ENCODE measurements at regions not wholly inside any gene's neighbourhood (a gene's known extent, or its start where the extent isn't known, plus 50 kb on each side); places are given as distances from the start of the nearest gene placed in this dataset.
A peak's percentile ranks its signal among the peaks of the same experiment; 100 is the strongest.

- no peak overlapping the region for H3K18ac ChIP-seq (ENCODE audit: low read depth in 1 of 2, low read length in 2 of 2)
- H3K14ac ChIP-seq (ENCODE audit: low read length in 2 of 2), result no peak overlapping the region
- H2AK5ac ChIP-seq (ENCODE audit: low read length, severe bottlenecking), result no peak overlapping the region
- H3K4me1 ChIP-seq (ENCODE audit: control insufficient read depth, insufficient read depth, low read depth, low read length), result no peaks in the 10 kb centered on the region
- H3K9ac ChIP-seq (ENCODE audit: low read length), result no peak overlapping the region
- no peak for DNase-seq
- H2BK120ac ChIP-seq (ENCODE audit: low read depth, low read length), result no peak overlapping the region
- H3K4ac ChIP-seq (ENCODE audit: low read depth in 1 of 2, low read length in 2 of 2), result no peak overlapping the region
- H3K27ac ChIP-seq (ENCODE audit: low read length, poor library complexity, severe bottlenecking), result no peak overlapping the region
- H3K9me3 ChIP-seq (ENCODE audit: control insufficient read depth, low read length), result no peaks in the 10 kb centered on the region
- H3K23ac ChIP-seq (ENCODE audit: low read length in 2 of 2), result no peak overlapping the region
- H3K4me3 ChIP-seq (ENCODE audit: insufficient read depth in 1 of 2, low read depth in 1 of 2, low read length in 2 of 2), result no peak overlapping the region
- H4K91ac ChIP-seq (ENCODE audit: low read length), result no peak overlapping the region
- 100% methylated on average over 2 of the region's 2 CpGs for WGBS
- H3K36me3 ChIP-seq (ENCODE audit: control insufficient read depth in 1 of 2, insufficient read depth in 2 of 2, low read depth in 1 of 2, low read length in 2 of 2), result no peaks in the 10 kb centered on the region
- no peak overlapping the region for H3K4me2 ChIP-seq (ENCODE audit: low read length, poor library complexity, severe bottlenecking)
- no peak overlapping the region for H2AFZ ChIP-seq (ENCODE audit: low read depth, low read length)
- no peaks in the 10 kb centered on the region for H3K27me3 ChIP-seq (ENCODE audit: control insufficient read depth in 1 of 2, insufficient read depth in 1 of 2, low read length in 2 of 2)
- no peak overlapping the region for H2BK12ac ChIP-seq (ENCODE audit: low read length in 2 of 2)
- H3K79me1 ChIP-seq (replicated peaks; ENCODE audit: low read length, poor library complexity, severe bottlenecking), result no peaks in the 10 kb centered on the region
- H2BK15ac ChIP-seq (ENCODE audit: low read depth, poor library complexity, severe bottlenecking), result no peak overlapping the region
- H4K8ac ChIP-seq (ENCODE audit: low read length), result no peak overlapping the region
- no peak overlapping the region for H2BK5ac ChIP-seq (ENCODE audit: low read depth, low read length, poor library complexity, severe bottlenecking)
These were observed 70.7 kb upstream of the NAP1L1 start for GRCh38 chr12:76155157-76155670.

- no peaks in the 10 kb centered on the region for H3K4me1 ChIP-seq (ENCODE audit: control insufficient read depth, insufficient read depth, low read depth, low read length)
- H3K14ac ChIP-seq (ENCODE audit: low read length in 2 of 2), result no peak overlapping the region
- H3K4ac ChIP-seq (ENCODE audit: low read depth in 1 of 2, low read length in 2 of 2), result no peak overlapping the region
- H3K9ac ChIP-seq (ENCODE audit: low read length), result no peak overlapping the region
- no peak overlapping the region for H3K27ac ChIP-seq (ENCODE audit: low read length, poor library complexity, severe bottlenecking)
- DNase-seq, result no peak
- no peak overlapping the region for H2BK5ac ChIP-seq (ENCODE audit: low read depth, low read length, poor library complexity, severe bottlenecking)
- no peaks in the 10 kb centered on the region for H3K27me3 ChIP-seq (ENCODE audit: control insufficient read depth in 1 of 2, insufficient read depth in 1 of 2, low read length in 2 of 2)
- H3K79me1 ChIP-seq (replicated peaks; ENCODE audit: low read length, poor library complexity, severe bottlenecking), result no peaks in the 10 kb centered on the region
- H4K8ac ChIP-seq (ENCODE audit: low read length), result no peak overlapping the region
- H3K9me3 ChIP-seq (ENCODE audit: control insufficient read depth, low read length), result no peaks in the 10 kb centered on the region
- 97% methylated on average over 2 of the region's 3 CpGs for WGBS
- no peak overlapping the region for H3K4me3 ChIP-seq (ENCODE audit: insufficient read depth in 1 of 2, low read depth in 1 of 2, low read length in 2 of 2)
- no peak overlapping the region for H3K23ac ChIP-seq (ENCODE audit: low read length in 2 of 2)
- no peak overlapping the region for H3K4me2 ChIP-seq (ENCODE audit: low read length, poor library complexity, severe bottlenecking)
- no peak overlapping the region for H2AFZ ChIP-seq (ENCODE audit: low read depth, low read length)
- H2BK12ac ChIP-seq (ENCODE audit: low read length in 2 of 2), result no peak overlapping the region
- no peak overlapping the region for H4K91ac ChIP-seq (ENCODE audit: low read length)
- H3K36me3 ChIP-seq (ENCODE audit: control insufficient read depth in 1 of 2, insufficient read depth in 2 of 2, low read depth in 1 of 2, low read length in 2 of 2), result no peaks in the 10 kb centered on the region
- H3K18ac ChIP-seq (ENCODE audit: low read depth in 1 of 2, low read length in 2 of 2), result no peak overlapping the region
- no peak overlapping the region for H2BK120ac ChIP-seq (ENCODE audit: low read depth, low read length)
- H2BK15ac ChIP-seq (ENCODE audit: low read depth, poor library complexity, severe bottlenecking), result no peak overlapping the region
- no peak overlapping the region for H2AK5ac ChIP-seq (ENCODE audit: low read length, severe bottlenecking)
These were observed 69.1 kb upstream of the NAP1L1 start for GRCh38 chr12:76153616-76154015.

GRCh38 chr12:76152181-76152807 lies 67.8 kb upstream of the NAP1L1 start:
- no peak overlapping the region for H3K9ac ChIP-seq (ENCODE audit: low read length)
- no peak overlapping the region for H2AK5ac ChIP-seq (ENCODE audit: low read length, severe bottlenecking)
- H3K14ac ChIP-seq (ENCODE audit: low read length in 2 of 2), result no peak overlapping the region
- H3K27ac ChIP-seq (ENCODE audit: low read length, poor library complexity, severe bottlenecking), result no peak overlapping the region
- no peak overlapping the region for H4K91ac ChIP-seq (ENCODE audit: low read length)
- no peak overlapping the region for H2BK5ac ChIP-seq (ENCODE audit: low read depth, low read length, poor library complexity, severe bottlenecking)
- H3K4me1 ChIP-seq (ENCODE audit: control insufficient read depth, insufficient read depth, low read depth, low read length), result no peaks in the 10 kb centered on the region
- no peak overlapping the region for H2BK15ac ChIP-seq (ENCODE audit: low read depth, poor library complexity, severe bottlenecking)
- H3K36me3 ChIP-seq (ENCODE audit: control insufficient read depth in 1 of 2, insufficient read depth in 2 of 2, low read depth in 1 of 2, low read length in 2 of 2), result no peaks in the 10 kb centered on the region
- H3K27me3 ChIP-seq (ENCODE audit: control insufficient read depth in 1 of 2, insufficient read depth in 1 of 2, low read length in 2 of 2), result no peaks in the 10 kb centered on the region
- no peak overlapping the region for H2AFZ ChIP-seq (ENCODE audit: low read depth, low read length)
- H3K23ac ChIP-seq (ENCODE audit: low read length in 2 of 2), result no peak overlapping the region
- no peak overlapping the region for H3K4me3 ChIP-seq (ENCODE audit: insufficient read depth in 1 of 2, low read depth in 1 of 2, low read length in 2 of 2)
- H4K8ac ChIP-seq (ENCODE audit: low read length), result no peak overlapping the region
- no peak overlapping the region for H3K4ac ChIP-seq (ENCODE audit: low read depth in 1 of 2, low read length in 2 of 2)
- WGBS, result 91% methylated on average over 4 of the region's 4 CpGs
- H3K79me1 ChIP-seq (replicated peaks; ENCODE audit: low read length, poor library complexity, severe bottlenecking), result no peaks in the 10 kb centered on the region
- DNase-seq, result no peak
- no peak overlapping the region for H3K18ac ChIP-seq (ENCODE audit: low read depth in 1 of 2, low read length in 2 of 2)
- no peak overlapping the region for H2BK12ac ChIP-seq (ENCODE audit: low read length in 2 of 2)
- H3K4me2 ChIP-seq (ENCODE audit: low read length, poor library complexity, severe bottlenecking), result no peak overlapping the region
- H3K9me3 ChIP-seq (ENCODE audit: control insufficient read depth, low read length), result no peaks in the 10 kb centered on the region
- no peak overlapping the region for H2BK120ac ChIP-seq (ENCODE audit: low read depth, low read length)

GRCh38 chr12:76144245-76144549 lies 59.7 kb upstream of the NAP1L1 start:
- Histone ChIP-seq H3K14ac (ENCODE audit: low read length in 2 of 2) (no peak overlapping the region), H3K27ac (ENCODE audit: low read length, poor library complexity, severe bottlenecking) (no peak overlapping the region), H2BK15ac (ENCODE audit: low read depth, poor library complexity, severe bottlenecking) (no peak overlapping the region), H4K8ac (ENCODE audit: low read length) (no peak overlapping the region), H3K4ac (ENCODE audit: low read depth in 1 of 2, low read length in 2 of 2) (no peak overlapping the region), H2AFZ (ENCODE audit: low read depth, low read length) (no peak overlapping the region), H2BK12ac (ENCODE audit: low read length in 2 of 2) (no peak overlapping the region), H3K9ac (ENCODE audit: low read length) (no peak overlapping the region), H4K91ac (ENCODE audit: low read length) (no peak overlapping the region), H3K4me1 (ENCODE audit: control insufficient read depth, insufficient read depth, low read depth, low read length) (no peaks in the 10 kb centered on the region), H3K27me3 (ENCODE audit: control insufficient read depth in 1 of 2, insufficient read depth in 1 of 2, low read length in 2 of 2) (no peaks in the 10 kb centered on the region), H3K4me2 (ENCODE audit: low read length, poor library complexity, severe bottlenecking) (no peak overlapping the region), H3K36me3 (ENCODE audit: control insufficient read depth in 1 of 2, insufficient read depth in 2 of 2, low read depth in 1 of 2, low read length in 2 of 2) (no peaks in the 10 kb centered on the region), H3K18ac (ENCODE audit: low read depth in 1 of 2, low read length in 2 of 2) (no peak overlapping the region), H2BK120ac (ENCODE audit: low read depth, low read length) (no peak overlapping the region), H3K9me3 (ENCODE audit: control insufficient read depth, low read length) (no peaks in the 10 kb centered on the region), H2AK5ac (ENCODE audit: low read length, severe bottlenecking) (no peak overlapping the region), H3K23ac (ENCODE audit: low read length in 2 of 2) (no peak overlapping the region), H2BK5ac (ENCODE audit: low read depth, low read length, poor library complexity, severe bottlenecking) (no peak overlapping the region), H3K79me1 (replicated peaks; ENCODE audit: low read length, poor library complexity, severe bottlenecking) (no peaks in the 10 kb centered on the region), H3K4me3 (ENCODE audit: insufficient read depth in 1 of 2, low read depth in 1 of 2, low read length in 2 of 2) (no peak overlapping the region)
- no CpG with 5 or more reads among the region's 1 CpG for WGBS
- DNase-seq, result peak; percentile 60

Data from mesenchymal stem cell (in vitro differentiated cells and primary cell).